Lung (tissue), 11 donors: ENCODE measurements at regions not wholly inside any gene's neighbourhood (a gene's known extent, or its start where the extent isn't known, plus 50 kb on each side); places are given as distances from the start of the nearest gene placed in this dataset.

Experiments
- ATAC-seq: fragments of 200-7000 bp; cut with Tn5 transposase; one replicate; pipeline ENCODE4 v1.9.1; 2020; ENCODE audit warnings: moderate number of reproducible peaks; ENCODE audit not compliant: insufficient read depth, low FRiP score
- DNase-seq, 3 donors: peaks; one replicate each; pipeline ENCODE4 v3.0.0-alpha.2; 2013 to 2017
- H3K27ac ChIP-seq, 2 donors: one replicate each; pipeline ENCODE4 v1.5.1; 2013; ENCODE audit warnings: mild to moderate bottlenecking in 2 of 2, moderate library complexity in 2 of 2, control low read depth in 1 of 2, inconsistent platforms in 1 of 2, low read depth in 1 of 2, low read length in 1 of 2
- H3K27me3 ChIP-seq, 3 donors: one replicate each; pipeline ENCODE4 v1.5.1; 2013; ENCODE audit warnings: low read length in 2 of 3; ENCODE audit not compliant: control insufficient read depth in 3 of 3, insufficient read depth in 3 of 3
- H3K36me3 ChIP-seq, 4 donors: one replicate each; pipeline ENCODE4 v1.5.1; 2013; ENCODE audit warnings: low read length in 4 of 4, mild to moderate bottlenecking in 1 of 4, moderate library complexity in 1 of 4; ENCODE audit not compliant: control insufficient read depth in 4 of 4, insufficient read depth in 4 of 4
- H3K4me1 ChIP-seq, 5 donors: one replicate each; pipeline ENCODE4 v1.5.1; 2013; ENCODE audit warnings: low read length in 5 of 5, mild to moderate bottlenecking in 2 of 5, moderate library complexity in 1 of 5; ENCODE audit not compliant: control insufficient read depth in 5 of 5, insufficient read depth in 5 of 5
- H3K4me3 ChIP-seq: one replicate; pipeline ENCODE4 v1.5.1; 2013; ENCODE audit warnings: mild to moderate bottlenecking, control low read depth, moderate library complexity
- H3K9ac ChIP-seq, 2 donors: one replicate each; pipeline ENCODE4 v1.5.1; 2013; ENCODE audit warnings: low read length in 2 of 2, control low read depth in 1 of 2; ENCODE audit not compliant: insufficient read depth in 1 of 2
- H3K9me3 ChIP-seq, 4 donors: one replicate each; pipeline ENCODE4 v1.5.1; 2013; ENCODE audit warnings: low read length in 3 of 4, mild to moderate bottlenecking in 1 of 4, moderate library complexity in 1 of 4; ENCODE audit not compliant: control insufficient read depth in 4 of 4, insufficient read depth in 3 of 4
- CTCF ChIP-seq: IDR thresholded peaks from 2 replicates; pipeline ENCODE4 v1.5.1; 2012; ENCODE audit warnings: mild to moderate bottlenecking; ENCODE audit errors: control extremely low read depth, extremely low read depth
- WGBS, 2 donors: extraction: QIAGEN DNeasy Blood & Tissue Kit; methylation state at CpG; one replicate each; pipeline ENCODE4 v1.1.7; 2013; 5-methylcytosine and 5-hydroxymethylcytosine counted together
- donor health status: control.
- donor health status: control.
- donor health status: Bipolar disorder and iron deficiency.
- donor health status: healthy.
- donor health status: DM: yes; HTN: yes; CAD: no.

DNA sequence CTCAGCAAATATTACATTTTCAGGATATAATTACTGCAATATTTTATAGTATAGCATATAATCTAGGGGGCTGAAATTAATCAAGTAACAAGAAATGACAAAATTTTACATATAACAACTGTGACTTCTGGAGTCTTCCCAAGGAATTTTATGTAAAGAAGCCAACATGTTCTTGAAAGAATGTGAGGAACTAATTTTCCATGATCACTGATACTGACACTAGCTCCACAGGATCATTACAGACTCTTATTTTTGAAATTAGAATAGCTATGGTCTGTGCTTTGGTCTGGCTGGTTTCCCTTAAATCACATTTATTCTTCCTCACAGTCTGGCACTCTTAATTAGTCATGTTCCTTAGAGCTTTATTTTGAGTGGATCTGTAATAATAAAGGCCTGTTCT is 267.7 kb upstream of the SEMA3A start:
- peak in 2 of 3 donors; percentile 51 to 62 for DNase-seq

GRCh38 chr7:84461093-84461492 is 266.5 kb upstream of the SEMA3A start:
- 78 to 80% methylated on average over 2 of the region's 2 CpGs for WGBS, 2 donors
- H3K4me1 ChIP-seq = peaks cover 0 to 3% (median 0%) of the 10 kb centered on the region in 5 donors
- no peaks in the 10 kb centered on the region for H3K36me3 ChIP-seq
- ATAC-seq = no peak
- no peak overlapping the region for H3K9ac ChIP-seq
- no peak for TF ChIP-seq CTCF
- no peak overlapping the region for H3K27ac ChIP-seq
- no peaks in the 10 kb centered on the region for H3K27me3 ChIP-seq
- no peak overlapping the region for H3K4me3 ChIP-seq
- H3K9me3 ChIP-seq = no peaks in the 10 kb centered on the region
- no peak for DNase-seq

More for the DNA sequence above, 267.7 kb upstream of the SEMA3A start:
- no peak overlapping the region for H3K27ac ChIP-seq
- no peak overlapping the region for H3K4me3 ChIP-seq
- H3K9ac ChIP-seq = no peak overlapping the region
- TF ChIP-seq CTCF = no peak
- ATAC-seq = no peak
- no peaks in the 10 kb centered on the region for H3K9me3 ChIP-seq
- no peaks in the 10 kb centered on the region for H3K36me3 ChIP-seq
- no peaks in the 10 kb centered on the region for H3K27me3 ChIP-seq
- H3K4me1 ChIP-seq = peaks cover 0 to 3% (median 0%) of the 10 kb centered on the region in 5 donors

GRCh38 chr7:84455788-84456187 is 261.2 kb upstream of the SEMA3A start:
- TF ChIP-seq CTCF = no peak
- Histone ChIP-seq H3K27ac (no peak overlapping the region), H3K4me1 (no peaks in the 10 kb centered on the region), H3K4me3 (no peak overlapping the region), H3K9me3 (no peaks in the 10 kb centered on the region), H3K27me3 (no peaks in the 10 kb centered on the region), H3K36me3 (no peaks in the 10 kb centered on the region), H3K9ac (no peak overlapping the region)
- 94 to 100% methylated on average over 1 of the region's 1 CpG for WGBS, 2 donors
- no peak for ATAC-seq
- peak in 2 of 3 donors; percentile 18 to 38 for DNase-seq
